Breast epithelium (tissue), 4 donors: ENCODE measurements at regions not wholly inside any gene's neighbourhood (a gene's known extent, or its start where the extent isn't known, plus 50 kb on each side); places are given as distances from the start of the nearest gene placed in this dataset.

Source experiments
- DNase-seq, 2 donors: peaks; one replicate each; pipeline ENCODE4 v3.0.0-alpha.2; 2019; ENCODE audit warnings: low spot score in 2 of 2
- H3K27ac ChIP-seq, 2 donors: fragments of 200-600 bp; sonication (generic) in 1 of 2; one replicate each; pipeline ENCODE4 v1.5.1; 2016 to 2019; ENCODE audit warnings: mild to moderate bottlenecking in 1 of 2
- H3K27me3 ChIP-seq, 2 donors: fragments of 200-600 bp; sonication (generic) in 1 of 2; one replicate each; pipeline versions ENCODE4 v1.5.1 to v1.6.0; 2017 to 2019; ENCODE audit warnings: control low read depth in 1 of 2, mild to moderate bottlenecking in 1 of 2
- H3K36me3 ChIP-seq: fragments of 200-600 bp; one replicate; pipeline ENCODE4 v1.5.1; 2019
- H3K4me1 ChIP-seq, 2 donors: fragments of 200-600 bp; sonication (generic); one replicate each; pipeline ENCODE4 v1.5.1; 2016 to 2019; ENCODE audit warnings: control low read depth in 1 of 2
- H3K4me3 ChIP-seq, 3 donors: fragments of 200-600 bp; sonication (generic); 1 replicate in 2 of 3; 2 replicates in 1 of 3; pipeline ENCODE4 v1.5.1; 2016 to 2019; ENCODE audit warnings: mild to moderate bottlenecking in 3 of 3, moderate library complexity in 2 of 3
- H3K9me3 ChIP-seq, 2 donors: fragments of 200-600 bp; sonication (generic) in 1 of 2; one replicate each; pipeline ENCODE4 v1.5.1; 2016 to 2019; ENCODE audit warnings: control low read depth in 1 of 2
- POLR2A ChIP-seq: fragments of 450-650 bp; IDR thresholded peaks from one replicate; pipeline ENCODE4 v1.6.1; 2016; ENCODE audit warnings: antibody characterized with exemption, mild to moderate bottlenecking, moderate library complexity
- POLR2AphosphoS5 ChIP-seq, 3 donors: sonication (generic); formaldehyde crosslinking; IDR thresholded peaks; one replicate each; pipeline ENCODE4 v1.6.1; 2017; ENCODE audit warnings: antibody characterized with exemption in 3 of 3
- intact Hi-C: fragments of 100-400 bp; cut with DNase I; formaldehyde crosslinking; loops from one replicate; pipeline ENCODE4 v1.15.1; 2023; ENCODE audit warnings: low total_unique reads
- TF ChIP-seq, protein P1 (sequence below), 3 donors: fragments of 450-650 bp; IDR thresholded peaks; one replicate each; pipeline ENCODE4 v1.5.1; 2016 to 2017; ENCODE audit warnings: antibody characterized with exemption in 3 of 3, mild to moderate bottlenecking in 3 of 3, moderate library complexity in 3 of 3

DNA sequence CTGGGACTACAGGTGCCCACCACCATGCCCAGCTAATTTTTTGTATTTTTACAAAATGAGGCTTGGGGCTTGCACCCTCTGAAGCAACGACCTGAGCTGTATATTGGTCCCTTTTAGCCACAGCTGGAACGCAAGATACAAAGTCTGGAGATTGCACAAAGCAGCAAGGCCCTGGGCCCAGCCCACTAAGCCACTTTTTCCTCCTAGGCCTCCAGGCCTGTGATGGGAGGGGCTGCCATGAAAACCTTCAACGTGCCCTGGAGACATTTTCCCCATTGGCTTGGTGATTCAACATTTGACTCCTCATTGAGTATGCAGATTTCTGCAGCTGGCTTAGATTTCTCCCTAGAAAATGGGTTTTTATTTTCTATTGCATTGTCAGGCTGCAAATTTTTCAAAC lies 69.2 kb downstream of the CYB561 start:
- no peaks in the 10 kb centered on the region for H3K36me3 ChIP-seq
- TF ChIP-seq POLR2A: no peak
- TF ChIP-seq POLR2AphosphoS5 (IDR thresholded peaks at IDR 0.05): no peak
- TF ChIP-seq, protein P1, sequence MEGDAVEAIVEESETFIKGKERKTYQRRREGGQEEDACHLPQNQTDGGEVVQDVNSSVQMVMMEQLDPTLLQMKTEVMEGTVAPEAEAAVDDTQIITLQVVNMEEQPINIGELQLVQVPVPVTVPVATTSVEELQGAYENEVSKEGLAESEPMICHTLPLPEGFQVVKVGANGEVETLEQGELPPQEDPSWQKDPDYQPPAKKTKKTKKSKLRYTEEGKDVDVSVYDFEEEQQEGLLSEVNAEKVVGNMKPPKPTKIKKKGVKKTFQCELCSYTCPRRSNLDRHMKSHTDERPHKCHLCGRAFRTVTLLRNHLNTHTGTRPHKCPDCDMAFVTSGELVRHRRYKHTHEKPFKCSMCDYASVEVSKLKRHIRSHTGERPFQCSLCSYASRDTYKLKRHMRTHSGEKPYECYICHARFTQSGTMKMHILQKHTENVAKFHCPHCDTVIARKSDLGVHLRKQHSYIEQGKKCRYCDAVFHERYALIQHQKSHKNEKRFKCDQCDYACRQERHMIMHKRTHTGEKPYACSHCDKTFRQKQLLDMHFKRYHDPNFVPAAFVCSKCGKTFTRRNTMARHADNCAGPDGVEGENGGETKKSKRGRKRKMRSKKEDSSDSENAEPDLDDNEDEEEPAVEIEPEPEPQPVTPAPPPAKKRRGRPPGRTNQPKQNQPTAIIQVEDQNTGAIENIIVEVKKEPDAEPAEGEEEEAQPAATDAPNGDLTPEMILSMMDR (IDR thresholded peaks at IDR 0.05): no peak
- DNase-seq: no peak

DNA sequence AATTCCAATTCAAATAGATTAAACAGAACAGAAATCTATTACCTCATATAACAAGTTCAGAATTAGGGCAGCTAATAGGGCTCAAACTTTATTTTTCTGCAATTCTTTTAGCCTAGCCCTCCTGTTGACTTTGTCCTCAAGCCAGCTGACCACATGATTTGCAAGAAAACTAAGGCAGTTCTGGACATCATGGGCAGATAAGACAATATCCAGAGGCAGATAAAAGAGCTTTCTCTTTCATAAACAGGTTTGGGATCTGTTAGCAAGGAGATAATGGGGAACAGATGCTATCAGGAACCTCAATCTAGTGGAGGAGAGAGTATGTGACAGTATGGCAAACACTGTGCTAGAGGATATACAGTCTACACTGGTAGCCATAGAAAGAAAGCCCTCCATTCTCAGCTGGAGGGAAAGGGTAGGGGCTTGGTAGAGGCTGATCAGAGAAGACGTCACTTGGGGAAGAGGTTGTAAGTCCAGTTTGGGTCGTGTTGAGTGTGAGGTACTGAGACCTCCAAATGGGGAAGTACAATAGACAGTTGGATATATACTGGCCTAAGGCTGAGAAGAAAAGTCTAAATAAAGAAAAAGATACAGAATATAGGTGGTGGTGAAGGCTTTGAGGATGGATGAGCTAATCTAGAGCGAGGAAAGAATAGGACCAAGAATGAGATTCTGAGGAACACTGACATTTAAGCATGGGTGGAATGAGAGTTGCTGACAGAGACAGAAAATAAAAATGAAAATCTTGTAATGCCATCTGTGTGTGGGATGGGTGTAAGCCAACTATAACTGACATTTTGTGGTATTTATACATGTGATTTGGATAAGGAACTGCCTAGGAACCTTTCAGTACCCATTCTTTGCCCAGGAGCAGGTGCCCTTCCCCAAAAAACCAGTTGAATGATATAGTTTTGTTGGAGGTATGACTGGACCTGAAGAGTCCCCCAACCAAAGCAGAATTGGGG lies 67.4 kb downstream of the CYB561 start:
- H3K4me3 ChIP-seq: no peak overlapping the region
- no peaks in the 10 kb centered on the region for H3K36me3 ChIP-seq
- peaks cover 0 to 3% of the 10 kb centered on the region in 2 donors for H3K9me3 ChIP-seq
- H3K27ac ChIP-seq: no peak overlapping the region
- H3K27me3 ChIP-seq: no peaks in the 10 kb centered on the region
- DNase-seq: no peak
- intact Hi-C loops: no loop called here
- no peak for TF ChIP-seq POLR2AphosphoS5 (IDR thresholded peaks at IDR 0.05)
- no peak for TF ChIP-seq POLR2A
- TF ChIP-seq, protein P1 (IDR thresholded peaks at IDR 0.05): no peak
- H3K4me1 ChIP-seq: no peaks in the 10 kb centered on the region

More for the DNA sequence above, 69.2 kb downstream of the CYB561 start:
- intact Hi-C loops: no loop called here
- no peak overlapping the region for H3K27ac ChIP-seq
- H3K27me3 ChIP-seq: no peaks in the 10 kb centered on the region
- H3K4me3 ChIP-seq: no peak overlapping the region
- H3K4me1 ChIP-seq: no peaks in the 10 kb centered on the region
- peaks cover 0 to 3% of the 10 kb centered on the region in 2 donors for H3K9me3 ChIP-seq

DNA sequence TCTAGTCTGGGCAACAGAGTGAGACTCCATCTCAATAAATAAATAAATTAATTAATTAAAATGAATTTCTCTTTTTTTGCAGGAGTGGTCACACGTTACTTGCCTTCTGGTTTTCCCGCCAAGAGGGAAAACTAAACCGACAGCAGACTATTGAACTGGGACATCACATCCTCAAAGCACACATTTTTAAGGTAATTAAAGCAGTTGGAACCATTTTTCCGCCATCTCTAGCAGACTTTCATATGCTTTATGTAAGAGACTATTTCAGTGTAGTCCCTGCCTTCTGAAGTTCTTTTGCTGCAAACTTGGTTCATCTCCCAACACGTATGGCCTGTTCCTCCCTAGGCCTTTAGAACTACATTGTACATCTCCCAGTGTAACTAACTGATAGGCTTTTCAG lies 66.5 kb downstream of the CYB561 start:
- intact Hi-C loops: loop anchor here (5.0 kb wide), 1 partner anchor 323 kb away; the partner anchor contains the start of gene LIMD2
- Histone ChIP-seq H3K4me1 (no peaks in the 10 kb centered on the region), H3K27ac (no peak overlapping the region), H3K4me3 (no peak overlapping the region), H3K36me3 (no peaks in the 10 kb centered on the region), H3K9me3 (peaks cover 0 to 3% of the 10 kb centered on the region in 2 donors), H3K27me3 (no peaks in the 10 kb centered on the region)
- no peak for DNase-seq
- TF ChIP-seq POLR2A (no peak), POLR2AphosphoS5 (IDR thresholded peaks at IDR 0.05) (no peak)
- TF ChIP-seq, protein P1 (IDR thresholded peaks at IDR 0.05): no peak

DNA sequence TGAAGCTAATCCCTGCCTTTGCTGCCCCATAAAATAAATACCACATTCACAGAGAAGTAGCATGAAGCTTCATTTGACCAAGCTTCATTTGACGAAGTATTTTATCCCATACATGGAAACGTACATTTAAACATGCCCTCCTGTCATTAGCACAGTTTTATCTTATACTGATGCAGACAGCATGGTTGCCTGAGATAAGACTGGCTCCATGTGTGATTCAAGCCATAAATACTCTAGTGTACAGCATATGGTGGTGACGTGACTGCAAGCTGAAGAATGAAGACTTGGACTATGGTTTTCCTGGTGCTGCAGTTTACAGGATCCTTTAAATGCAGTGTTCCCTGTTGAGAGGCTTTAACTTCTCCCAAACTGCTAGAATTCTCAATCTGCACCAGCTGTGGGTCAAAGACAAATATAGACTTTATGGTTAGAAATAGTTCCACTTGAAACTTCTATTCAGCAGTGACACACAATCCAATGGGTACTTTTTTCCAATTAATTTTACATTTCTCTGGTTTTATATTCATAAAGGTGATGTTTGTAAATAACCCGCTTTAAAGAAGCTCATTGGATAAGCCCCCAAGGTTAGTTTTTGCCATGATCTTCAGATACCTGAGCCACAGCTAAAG lies 64.9 kb downstream of the CYB561 start:
- H3K27me3 ChIP-seq: no peaks in the 10 kb centered on the region
- H3K4me1 ChIP-seq: no peaks in the 10 kb centered on the region
- intact Hi-C loops: loop anchor here (5.0 kb wide), 1 partner anchor 321 kb away; the partner anchor contains the start of gene LIMD2
- H3K4me3 ChIP-seq: no peak overlapping the region
- no peak for DNase-seq
- no peak overlapping the region for H3K27ac ChIP-seq
- TF ChIP-seq, protein P1 (IDR thresholded peaks at IDR 0.05): no peak
- no peak for TF ChIP-seq POLR2A
- no peak for TF ChIP-seq POLR2AphosphoS5 (IDR thresholded peaks at IDR 0.05)
- peaks cover 0 to 3% of the 10 kb centered on the region in 2 donors for H3K9me3 ChIP-seq
- H3K36me3 ChIP-seq: no peaks in the 10 kb centered on the region

DNA sequence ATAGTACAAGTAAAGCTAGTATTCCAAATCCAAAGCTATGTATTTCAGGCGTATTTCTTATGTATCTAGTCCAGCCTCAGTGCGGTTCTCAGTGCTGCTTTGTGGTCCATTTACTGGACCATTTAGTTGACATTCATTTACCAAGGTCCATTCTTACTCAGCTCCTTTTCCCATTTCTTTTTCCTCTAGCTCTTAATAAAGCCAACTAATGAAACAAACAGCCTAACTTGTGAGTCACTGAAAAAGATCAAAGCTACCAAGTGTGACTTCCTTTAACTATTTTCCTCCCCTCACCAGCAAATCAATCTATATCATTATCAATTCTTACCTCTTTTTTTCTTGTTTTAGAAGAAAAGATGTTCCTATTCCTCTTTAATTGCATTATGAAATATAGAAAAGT lies 64.0 kb downstream of the CYB561 start:
- DNase-seq: no peak
- intact Hi-C loops: loop anchor here (5.0 kb wide), 1 partner anchor 320 kb away; the partner anchor contains the start of gene LIMD2

More for the DNA sequence above, 64.0 kb downstream of the CYB561 start:
- TF ChIP-seq, protein P1 (IDR thresholded peaks at IDR 0.05): no peak
- TF ChIP-seq POLR2AphosphoS5 (IDR thresholded peaks at IDR 0.05) (no peak), POLR2A (no peak)
- Histone ChIP-seq H3K4me3 (no peak overlapping the region), H3K4me1 (no peaks in the 10 kb centered on the region), H3K36me3 (no peaks in the 10 kb centered on the region), H3K27ac (no peak overlapping the region), H3K9me3 (no peaks in the 10 kb centered on the region), H3K27me3 (no peaks in the 10 kb centered on the region)
